GM12892 (cell line): ENCODE measurements at regions not wholly inside any gene's neighbourhood (a gene's known extent, or its start where the extent isn't known, plus 50 kb on each side); places are given as distances from the start of the nearest gene placed in this dataset.

Experiments
- POLR2A ChIP-seq: IDR thresholded peaks from 2 replicates; pipeline ENCODE4 v1.6.1; 2011; ENCODE audit warnings: low read depth, low read length, control low read depth
- POLR2AphosphoS5 ChIP-seq: IDR thresholded peaks from 2 replicates; pipeline ENCODE4 v1.6.1; 2011; ENCODE audit warnings: low read depth, low read length, control low read depth

DNA sequence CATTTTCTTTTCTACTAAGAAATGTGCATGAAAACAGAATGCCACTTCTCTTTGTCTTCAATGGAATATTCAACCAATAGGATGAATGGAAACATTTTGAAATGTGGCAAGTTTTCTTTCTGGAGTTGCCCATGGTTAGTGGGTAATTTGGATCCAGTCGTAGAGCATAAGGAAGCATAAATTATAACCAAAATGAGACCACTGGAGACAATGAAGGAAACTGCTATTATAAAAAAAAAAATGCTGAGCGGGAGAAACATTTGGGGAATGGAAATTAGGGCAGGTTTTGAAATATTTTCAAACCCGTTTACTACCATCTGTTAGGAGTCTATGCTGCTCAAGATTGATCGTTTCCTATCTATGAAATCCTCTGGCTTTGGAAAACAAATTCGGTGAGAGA, 182.9 kb upstream of the PRKCQ start:
- TF ChIP-seq POLR2A (no peak), POLR2AphosphoS5 (no peak)
